NCI-H2171 (cell line): ENCODE measurements at regions not wholly inside any gene's neighbourhood (a gene's known extent, or its start where the extent isn't known, plus 50 kb on each side); places are given as distances from the start of the nearest gene placed in this dataset.
A peak's percentile ranks its signal among the peaks of the same experiment; 100 is the strongest.

Source experiments
- DNase-seq: peaks from one replicate; lab custom pipeline; 2025; lab: John Stamatoyannopoulos, UW

- DNase-seq, result peak; percentile 2
Measured at GRCh38 chr4:132540797-132541196, 608.3 kb upstream of the PCDH10 start.

- DNase-seq, result no peak
Measured at GRCh38 chr4:132542228-132542627, 606.9 kb upstream of the PCDH10 start.

GRCh38 chr4:132548463-132548862 lies 600.6 kb upstream of the PCDH10 start:
- no peak for DNase-seq

- DNase-seq, result no peak
Measured at GRCh38 chr4:132556316-132556715, 592.8 kb upstream of the PCDH10 start.

GRCh38 chr4:132557660-132558059 lies 591.4 kb upstream of the PCDH10 start:
- no peak for DNase-seq

GRCh38 chr4:132564920-132565319 lies 584.2 kb upstream of the PCDH10 start:
- no peak for DNase-seq

- no peak for DNase-seq
Measured at GRCh38 chr4:132565542-132565941, 583.6 kb upstream of the PCDH10 start.

GRCh38 chr4:132572210-132572609 lies 576.9 kb upstream of the PCDH10 start:
- DNase-seq, result no peak

GRCh38 chr4:132587626-132588025 lies 561.5 kb upstream of the PCDH10 start:
- no peak for DNase-seq

- no peak for DNase-seq
Measured at GRCh38 chr4:132592340-132592739, 556.8 kb upstream of the PCDH10 start.

- DNase-seq, result no peak
Measured at GRCh38 chr4:132592850-132593249, 556.2 kb upstream of the PCDH10 start.

GRCh38 chr4:132593717-132594400 lies 555.2 kb upstream of the PCDH10 start:
- DNase-seq, result no peak

- no peak for DNase-seq
Measured at GRCh38 chr4:132596186-132596585, 552.9 kb upstream of the PCDH10 start.

GRCh38 chr4:132605551-132605950 lies 543.5 kb upstream of the PCDH10 start:
- DNase-seq, result no peak

- no peak for DNase-seq
Measured at GRCh38 chr4:132614682-132615081, 534.4 kb upstream of the PCDH10 start.

- DNase-seq, result no peak
Measured at GRCh38 chr4:132619968-132620367, 529.1 kb upstream of the PCDH10 start.

GRCh38 chr4:132642016-132642817 lies 506.9 kb upstream of the PCDH10 start:
- DNase-seq, result no peak

- no peak for DNase-seq
Measured at GRCh38 chr4:132646186-132646585, 502.9 kb upstream of the PCDH10 start.

- DNase-seq, result no peak
Measured at GRCh38 chr4:132651196-132651595, 497.9 kb upstream of the PCDH10 start.

GRCh38 chr4:132660181-132660580 lies 488.9 kb upstream of the PCDH10 start:
- DNase-seq, result no peak

GRCh38 chr4:132662456-132662855 lies 486.6 kb upstream of the PCDH10 start:
- DNase-seq, result no peak

GRCh38 chr4:132669786-132670185 lies 479.3 kb upstream of the PCDH10 start:
- DNase-seq, result no peak

GRCh38 chr4:132670557-132670956 lies 478.5 kb upstream of the PCDH10 start:
- no peak for DNase-seq

- no peak for DNase-seq
Measured at GRCh38 chr4:132683957-132684356, 465.1 kb upstream of the PCDH10 start.
